Endothelial cell of umbilical vein (primary cell): ENCODE measurements at regions not wholly inside any gene's neighbourhood (a gene's known extent, or its start where the extent isn't known, plus 50 kb on each side); places are given as distances from the start of the nearest gene placed in this dataset.

Source experiments
- BruUV-seq: library from RNA; stranded (reverse); fragments of 400-500 nt; replicated peaks from 2 replicates; lab custom pipeline; 2021; lab: Mats Ljungman, UMichigan
- CTCF ChIA-PET: fragments of 300-600, 350-600 bp; sonication (Branson Sonifier 250); formaldehyde crosslinking; loops from one replicate; lab custom pipeline; 2021; ENCODE audit warnings: antibody characterized with exemption, inconsistent platforms; lab: Charles Lee
- POLR2A ChIA-PET: fragments of 300-600, 350-600 bp; sonication (Branson Sonifier 250); formaldehyde crosslinking; loops from one replicate; lab custom pipeline; 2021; ENCODE audit warnings: antibody characterized with exemption, inconsistent platforms; lab: Charles Lee
- DNase-seq: peaks from one replicate; pipeline ENCODE4 v3.0.0-alpha.2; 2011; ENCODE audit warnings: low read depth, low spot score
- FAIRE-seq: peaks from 2 replicates; lab custom pipeline; 2011; peaks lifted over from hg19 to GRCh38; lab: Jason Lieb, UNC
- H2AFZ ChIP-seq: 2 replicates; pipeline ENCODE4 v1.6.0; 2012; ENCODE audit warnings: low read depth, low read length, control low read depth, inconsistent platforms
- H3K27ac ChIP-seq: 2 replicates; pipeline ENCODE4 v1.5.1; 2011; ENCODE audit warnings: low read depth, mild to moderate bottlenecking, control low read depth, low read length, moderate library complexity; ENCODE audit not compliant: insufficient read depth
- H3K27me3 ChIP-seq, 2 experiments: 2 replicates each; pipeline versions ENCODE4 v1.6.0 to v1.6.1; 2011; ENCODE audit warnings: low read length in 2 of 2, mixed read lengths in 1 of 2; ENCODE audit not compliant: control insufficient read depth in 2 of 2, insufficient read depth in 2 of 2
- H3K36me3 ChIP-seq, 2 experiments: 2 replicates in 1 of 2; 3 replicates in 1 of 2; pipeline ENCODE4 v1.5.1; 2011; ENCODE audit warnings: low read length in 2 of 2, mild to moderate bottlenecking in 1 of 2, moderate library complexity in 1 of 2; ENCODE audit not compliant: control insufficient read depth in 2 of 2, insufficient read depth in 2 of 2; ENCODE audit errors: extremely low read depth in 1 of 2
- H3K4me1 ChIP-seq: 3 replicates; pipeline ENCODE4 v1.5.1; 2011; ENCODE audit warnings: mild to moderate bottlenecking, low read length; ENCODE audit not compliant: control insufficient read depth, insufficient read depth; ENCODE audit errors: extremely low read depth
- H3K4me2 ChIP-seq: 2 replicates; pipeline ENCODE4 v1.6.1; 2011; ENCODE audit warnings: low read length, control low read depth, mixed read lengths; ENCODE audit not compliant: insufficient read depth
- H3K4me3 ChIP-seq, 3 experiments: fragments of 200-600 bp in 1 of 3; sonication (generic), shearing (Covaris generic) in 1 of 3; replicated peaks in 1 of 3; 2 replicates each; pipeline ENCODE4 v1.5.1; 2011 to 2016; ENCODE audit warnings: control low read depth in 3 of 3, low read length in 3 of 3, mild to moderate bottlenecking in 2 of 3, inconsistent platforms in 1 of 3, low read depth in 1 of 3, moderate library complexity in 1 of 3; ENCODE audit not compliant: insufficient read depth in 1 of 3
- H3K79me2 ChIP-seq: 2 replicates; pipeline ENCODE4 v1.6.0; 2012; ENCODE audit warnings: low read length, inconsistent platforms; ENCODE audit not compliant: control insufficient read depth, insufficient read depth
- H3K9ac ChIP-seq: replicated peaks from 2 replicates; pipeline ENCODE3; 2011; ENCODE audit warnings: low read length, control low read depth; ENCODE audit not compliant: insufficient read depth; ENCODE audit errors: extremely low read depth
- H3K9me1 ChIP-seq: replicated peaks from 3 replicates; pipeline ENCODE4 v1.6.0; 2011; ENCODE audit warnings: mild to moderate bottlenecking, low read length; ENCODE audit not compliant: control insufficient read depth, insufficient read depth; ENCODE audit errors: extremely low read depth
- H3K9me3 ChIP-seq: replicated peaks from 2 replicates; pipeline ENCODE4 v1.5.1; 2012; ENCODE audit warnings: low read length, inconsistent platforms; ENCODE audit not compliant: control insufficient read depth, insufficient read depth
- H4K20me1 ChIP-seq: replicated peaks from 2 replicates; pipeline ENCODE3; 2011; ENCODE audit warnings: mild to moderate bottlenecking, low read length; ENCODE audit not compliant: control insufficient read depth, insufficient read depth; ENCODE audit errors: extremely low read depth
- CTCF ChIP-seq, 2 donors: IDR thresholded peaks; 1 replicate in 1 of 2; 2 replicates in 1 of 2; pipeline ENCODE4 v1.5.1; 2011; ENCODE audit warnings: low read length in 2 of 2, mild to moderate bottlenecking in 2 of 2, moderate library complexity in 2 of 2, control low read depth in 1 of 2, inconsistent platforms in 1 of 2, low read depth in 1 of 2; ENCODE audit not compliant: insufficient read depth in 1 of 2; ENCODE audit errors: extremely low read depth in 1 of 2
- EZH2 ChIP-seq: IDR thresholded peaks from 2 replicates; pipeline ENCODE4 v1.6.1; 2012; ENCODE audit warnings: borderline replicate concordance, low read depth, mild to moderate bottlenecking, moderate library complexity, low read length, inconsistent platforms; ENCODE audit not compliant: severe bottlenecking
- FOS ChIP-seq: IDR thresholded peaks from 2 replicates; pipeline ENCODE4 v1.6.1; 2011; ENCODE audit warnings: mild to moderate bottlenecking, low read length, moderate library complexity, borderline replicate concordance; ENCODE audit not compliant: insufficient read depth
- GATA2 ChIP-seq: IDR thresholded peaks from 2 replicates; pipeline ENCODE4 v1.7.0; 2011; ENCODE audit warnings: low read depth, mild to moderate bottlenecking, moderate library complexity, mixed read lengths, low read length; ENCODE audit not compliant: insufficient read length, insufficient read depth
- JUN ChIP-seq: IDR thresholded peaks from 2 replicates; pipeline ENCODE4 v1.6.1; 2011; ENCODE audit warnings: borderline replicate concordance, low read depth; ENCODE audit not compliant: insufficient read length, insufficient read depth
- MAX ChIP-seq: IDR thresholded peaks from 2 replicates; pipeline ENCODE4 v1.6.1; 2011; ENCODE audit not compliant: insufficient read depth, insufficient read length
- MYC ChIP-seq: IDR thresholded peaks from one replicate; pipeline ENCODE4 v1.6.1; 2011; ENCODE audit warnings: mild to moderate bottlenecking, low read depth, low read length
- POLR2A ChIP-seq: IDR thresholded peaks from 2 replicates; pipeline ENCODE4 v1.6.1; 2012; ENCODE audit warnings: low read depth, mild to moderate bottlenecking, control low read depth, low read length
- POLR2AphosphoS5 ChIP-seq: IDR thresholded peaks from 2 replicates; pipeline ENCODE4 v1.6.1; 2012; ENCODE audit warnings: low read depth, mild to moderate bottlenecking, control low read depth, low read length, moderate library complexity; ENCODE audit not compliant: insufficient read depth
- dilution Hi-C: fragments of 300-500 bp; cut with MboI; formaldehyde crosslinking; loops from one replicate; pipeline ENCODE4 v1.15.0; 2019; ENCODE audit warnings: low sequenced_read_pairs; ENCODE audit not compliant: extremely low pct_ligation_motif_present
- intact Hi-C: fragments of 100-400 bp; cut with micrococcal nuclease; formaldehyde crosslinking; loops from one replicate; pipeline ENCODE4 v1.10.0; 2022

GRCh38 chr7:24517166-24517565 is 56.1 kb upstream of the PALS2 start:
- H3K9me1 ChIP-seq = no peaks in the 10 kb centered on the region
- H3K27ac ChIP-seq = no peak overlapping the region
- H3K9me3 ChIP-seq = no peaks in the 10 kb centered on the region
- TF ChIP-seq POLR2A = no peak
- no peak for TF ChIP-seq CTCF (IDR thresholded peaks at IDR 0.05; ENCODE audit: extremely low read depth in 1 of 2, insufficient read depth in 1 of 2, low read depth in 1 of 2, low read length in 2 of 2)
- TF ChIP-seq GATA2 = no peak
- no peak for TF ChIP-seq MYC
- no peak for TF ChIP-seq POLR2AphosphoS5
- no peak for TF ChIP-seq FOS
- no peak for TF ChIP-seq MAX
- no peak for TF ChIP-seq EZH2
- no peak for TF ChIP-seq JUN
- H3K9ac ChIP-seq = no peak overlapping the region
- CTCF ChIA-PET = no interaction called here
- intact Hi-C loops (no loop called here), dilution Hi-C loops (no loop called here)
- BruUV-seq = no TSS peak
- H3K27me3 ChIP-seq = no peaks in the 10 kb centered on the region
- no peak for FAIRE-seq
- POLR2A ChIA-PET = no interaction called here
- no peaks in the 10 kb centered on the region for H3K4me1 ChIP-seq
- H4K20me1 ChIP-seq = no peaks in the 10 kb centered on the region
- H2AFZ ChIP-seq = no peak overlapping the region
- no peak overlapping the region for H3K4me3 ChIP-seq
- H3K4me2 ChIP-seq = no peak overlapping the region
- no peak for DNase-seq
- H3K79me2 ChIP-seq = no peaks in the 10 kb centered on the region
- no peaks in the 10 kb centered on the region for H3K36me3 ChIP-seq
